Activated CD8-positive, alpha-beta memory T cell treated with anti-CD3 and anti-CD28 coated beads, Interleukin-2, amount 50 U/mL, for 1 hour (primary cell): ENCODE measurements at regions not wholly inside any gene's neighbourhood (a gene's known extent, or its start where the extent isn't known, plus 50 kb on each side); places are given as distances from the start of the nearest gene placed in this dataset.
A peak's percentile ranks its signal among the peaks of the same experiment; 100 is the strongest.

Experiments
- DNase-seq: peaks from one replicate; pipeline ENCODE4 v3.0.0-alpha.2; 2020; ENCODE audit errors: extremely low read depth

- DNase-seq, result no peak
Observed at GRCh38 chr2:191610756-191611155, 67.2 kb upstream of the NABP1 start.

DNA sequence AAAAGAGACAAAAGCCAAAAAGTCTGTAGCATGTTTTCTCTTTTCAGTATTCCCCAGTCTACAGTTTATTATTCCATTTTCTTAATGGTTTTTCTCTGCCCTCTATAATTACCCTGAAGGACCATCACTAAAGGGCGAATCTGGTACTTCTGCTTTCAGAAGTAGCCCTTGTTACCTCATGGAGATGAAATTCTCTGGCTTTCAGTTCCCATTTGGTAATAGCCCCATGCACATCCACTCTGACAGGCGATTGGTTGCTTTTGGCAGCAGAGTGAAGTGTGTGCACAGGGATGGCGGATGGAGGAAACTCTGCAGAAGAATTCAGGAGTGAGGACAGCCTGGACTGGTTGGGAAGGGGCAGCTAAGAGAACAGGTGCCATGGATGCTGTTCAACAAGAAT lies 66.3 kb upstream of the NABP1 start:
- DNase-seq, result no peak

GRCh38 chr2:191612496-191612895 lies 65.4 kb upstream of the NABP1 start:
- no peak for DNase-seq

GRCh38 chr2:191614759-191615158 lies 63.2 kb upstream of the NABP1 start:
- DNase-seq, result no peak

DNA sequence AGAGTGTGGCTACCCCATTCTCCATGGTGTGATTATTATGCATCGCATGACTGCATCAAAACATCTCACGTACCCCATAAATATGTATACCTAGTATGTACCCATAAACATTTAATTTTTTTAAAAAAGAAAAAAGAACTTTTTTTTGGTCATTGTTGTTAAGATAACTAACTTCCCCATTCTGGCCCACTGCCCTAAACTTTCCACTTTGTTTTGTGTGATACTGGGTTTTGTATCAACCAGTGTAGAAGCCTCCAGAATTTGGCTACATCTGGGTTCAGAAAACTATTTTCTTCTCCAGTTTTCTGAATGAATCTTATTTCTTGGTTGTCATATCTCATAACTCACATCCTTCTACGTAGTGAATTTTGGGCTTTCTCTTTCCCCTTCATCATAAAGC lies 62.3 kb upstream of the NABP1 start:
- no peak for DNase-seq

DNA sequence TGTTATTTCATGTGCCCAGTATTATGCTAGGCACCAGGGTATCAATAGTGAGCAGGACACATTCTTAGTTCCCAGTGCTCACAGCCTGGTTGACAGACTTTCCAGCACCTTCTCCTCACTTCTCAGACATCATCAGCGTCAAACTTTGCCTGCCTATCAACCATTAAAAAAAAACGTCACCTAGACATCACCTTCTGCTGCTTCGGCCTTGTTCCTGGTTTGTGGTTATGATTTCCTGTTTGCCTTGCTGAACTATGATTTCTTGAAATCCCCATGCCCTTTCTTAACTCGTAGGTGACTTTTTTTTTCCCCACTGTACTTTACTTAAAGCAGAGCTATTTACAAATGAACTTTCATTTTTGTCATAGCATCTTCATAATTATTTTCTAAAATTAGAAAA lies 60.4 kb upstream of the NABP1 start:
- DNase-seq, result peak; percentile 44

DNA sequence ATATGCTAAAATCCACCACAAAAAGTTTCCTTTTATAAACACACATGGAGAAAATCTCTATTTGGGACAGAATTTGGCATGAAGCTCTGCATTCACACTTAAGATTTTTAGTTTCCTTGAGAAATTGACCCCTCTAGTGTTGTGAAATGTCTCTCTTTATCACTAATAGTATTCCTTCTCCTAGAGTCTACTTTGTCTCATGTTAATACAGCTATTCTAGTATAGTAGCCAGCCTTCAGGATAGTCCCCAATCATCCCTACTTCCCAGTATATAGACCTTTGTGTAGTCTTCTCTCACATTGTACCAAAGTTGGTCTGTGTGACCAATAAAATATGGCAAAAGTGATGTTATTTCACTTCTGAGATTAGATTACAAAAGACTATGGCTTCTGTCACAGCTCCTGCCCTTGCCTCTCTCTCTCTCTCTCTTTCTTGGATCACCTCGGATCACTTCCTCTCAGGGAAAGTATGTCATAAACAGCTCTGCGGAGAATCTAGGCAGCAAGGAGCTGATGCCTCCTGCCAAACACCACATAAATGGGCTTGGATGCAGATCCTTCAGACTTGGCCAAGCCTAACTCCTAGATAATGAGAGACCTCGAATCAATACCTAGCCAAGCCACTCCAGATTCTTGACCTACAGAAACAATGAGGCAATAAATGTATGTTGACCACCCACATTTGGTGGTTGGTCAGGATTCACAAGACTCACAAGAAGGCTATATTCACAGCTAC lies 59.7 kb upstream of the NABP1 start:
- DNase-seq, result no peak

GRCh38 chr2:191618786-191619185 lies 59.1 kb upstream of the NABP1 start:
- no peak for DNase-seq

- DNase-seq, result no peak
Observed at GRCh38 chr2:191620144-191620543, 57.8 kb upstream of the NABP1 start.

DNA sequence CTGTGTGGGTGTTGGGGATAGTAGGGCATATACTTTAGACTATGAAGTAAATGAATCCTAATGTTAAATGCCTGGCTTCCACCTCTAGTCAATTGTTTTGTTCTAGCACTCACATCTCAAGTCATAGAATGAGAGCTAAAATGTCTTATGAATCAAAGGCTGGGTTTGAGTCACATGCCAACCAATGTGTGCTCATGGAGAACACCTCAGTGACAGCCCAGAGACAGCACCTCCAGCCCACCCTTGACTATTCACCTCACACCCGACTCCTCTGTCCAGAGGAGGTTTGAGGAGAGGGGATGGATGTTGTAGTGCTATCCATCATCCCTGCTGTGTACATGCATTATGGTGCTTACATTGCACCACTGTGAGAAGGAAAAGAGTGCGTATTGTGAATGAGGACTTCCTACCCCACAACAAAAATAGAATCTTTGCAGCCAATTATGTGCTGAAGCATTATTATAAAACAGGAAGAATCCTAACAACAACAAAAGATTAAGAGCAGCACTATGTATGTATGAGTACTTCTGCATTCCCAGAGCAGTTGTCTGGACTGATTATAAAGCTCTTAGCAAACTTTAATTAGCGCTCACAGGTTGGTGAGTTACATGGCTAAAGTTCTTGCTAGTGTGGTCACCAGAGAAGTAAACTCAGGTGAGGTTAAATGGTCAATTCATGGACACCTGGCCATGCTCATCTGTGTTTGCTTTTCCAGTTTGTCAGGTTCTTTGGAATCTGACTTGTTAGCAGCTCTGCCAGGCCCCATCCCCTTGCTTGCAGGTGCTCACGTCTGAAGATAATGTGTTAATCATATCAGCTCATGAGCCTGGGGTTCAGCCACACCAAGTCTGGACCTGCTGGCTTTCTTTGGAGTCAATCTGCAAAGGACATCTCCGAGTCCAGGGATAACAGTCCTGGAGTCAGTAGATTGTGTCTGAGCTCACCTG lies 55.3 kb upstream of the NABP1 start:
- no peak for DNase-seq

DNA sequence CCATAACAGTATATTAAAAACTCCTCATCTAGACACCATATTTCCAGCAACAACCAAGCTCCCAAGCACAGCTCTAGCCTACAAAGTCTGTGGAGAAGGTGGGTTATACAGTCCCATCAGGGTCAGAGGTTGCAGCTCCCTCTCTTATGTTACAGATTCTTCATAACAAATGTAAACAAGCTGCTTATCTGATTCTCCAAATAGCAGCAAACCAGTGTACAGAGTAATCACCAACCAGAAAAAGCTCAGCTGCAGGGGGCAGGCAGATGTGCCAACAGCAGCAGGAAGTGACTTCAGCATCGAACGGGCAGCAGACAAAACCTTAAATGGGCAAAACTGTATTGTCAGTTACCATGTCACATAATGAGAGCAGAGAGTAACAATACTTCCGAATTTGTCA lies 52.9 kb upstream of the NABP1 start:
- peak; percentile 4 for DNase-seq

DNA sequence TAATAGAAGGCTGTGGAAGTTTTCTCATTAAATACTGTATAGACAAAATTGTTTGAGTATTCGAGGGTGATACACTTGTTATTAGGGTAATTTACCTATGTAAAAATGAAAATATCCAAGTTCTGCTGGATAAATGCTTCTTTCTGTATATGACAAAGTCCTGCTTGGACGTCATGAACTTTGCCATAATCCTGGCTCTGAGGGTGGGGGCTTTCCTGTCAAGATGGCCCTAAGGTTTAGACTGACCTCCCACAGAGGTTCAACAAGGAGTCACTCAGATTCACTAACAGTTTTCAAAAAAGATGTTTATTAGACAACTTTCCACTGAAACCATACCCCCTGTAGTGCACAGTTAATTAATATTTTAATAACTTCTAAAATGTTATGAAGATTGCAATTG lies 52.5 kb upstream of the NABP1 start:
- no peak for DNase-seq

DNA sequence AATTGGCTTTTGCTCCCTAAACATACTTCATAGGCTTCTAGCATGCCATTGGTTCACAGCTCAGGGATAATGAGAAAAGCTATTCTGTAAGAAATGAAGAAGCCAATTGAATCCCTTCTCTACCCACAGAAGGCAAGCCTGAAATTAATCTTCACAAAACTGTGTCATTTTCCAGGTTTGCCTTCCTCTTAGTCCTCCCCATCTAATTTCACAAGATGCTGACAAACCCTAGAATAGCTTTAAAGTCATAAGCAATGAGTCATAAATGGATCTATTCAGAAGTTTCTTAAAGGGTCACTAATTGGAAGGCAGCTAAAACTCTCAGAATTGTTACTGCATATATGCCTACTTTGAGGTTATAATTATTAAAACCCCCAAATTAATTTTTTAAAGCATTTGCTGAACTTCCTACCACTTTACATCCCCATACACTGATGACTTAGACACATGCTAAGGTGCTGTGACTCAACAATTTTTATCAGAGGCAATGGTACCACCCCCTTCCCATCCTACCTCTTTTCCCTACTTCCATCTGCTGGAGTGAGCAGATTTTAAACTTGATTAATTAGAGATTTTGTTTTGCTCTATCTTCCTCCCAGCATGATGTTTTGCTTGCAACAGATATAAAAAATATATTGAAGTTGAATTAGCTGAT lies 51.3 kb upstream of the NABP1 start:
- no peak for DNase-seq

GRCh38 chr2:191627518-191627917 lies 50.4 kb upstream of the NABP1 start:
- DNase-seq, result no peak
